NCI-H2029 (cell line): ENCODE measurements at regions not wholly inside any gene's neighbourhood (a gene's known extent, or its start where the extent isn't known, plus 50 kb on each side); places are given as distances from the start of the nearest gene placed in this dataset.
"Not testable (repeated sequence)": the region's sequence is repeated elsewhere in the genome, so short reads cannot be mapped to it uniquely, and the experiment has no call there.

ENCODE experiments used
- DNase-seq: peaks from one replicate; lab custom pipeline; 2025; lab: John Stamatoyannopoulos, UW

GRCh38 chr5:2381861-2382260, 369.6 kb downstream of the IRX2 start:
- DNase-seq: no peak

GRCh38 chr5:2381070-2381469, 370.4 kb downstream of the IRX2 start:
- no peak for DNase-seq

GRCh38 chr5:2378976-2379375, 372.5 kb downstream of the IRX2 start:
- no peak for DNase-seq

- no peak for DNase-seq
Observed at GRCh38 chr5:2378108-2378507, 373.4 kb downstream of the IRX2 start.

GRCh38 chr5:2376486-2376885, 375.0 kb downstream of the IRX2 start:
- no peak for DNase-seq

- DNase-seq: no peak
Observed at GRCh38 chr5:2375757-2376250, 375.7 kb downstream of the IRX2 start.

- no peak for DNase-seq
Observed at GRCh38 chr5:2375291-2375690, 376.2 kb downstream of the IRX2 start.

GRCh38 chr5:2374703-2375102, 376.8 kb downstream of the IRX2 start:
- DNase-seq: no peak

- no peak for DNase-seq
Observed at GRCh38 chr5:2373631-2374030, 377.8 kb downstream of the IRX2 start.

- no peak for DNase-seq
Observed at GRCh38 chr5:2371419-2371710, 380.1 kb downstream of the IRX2 start.

- DNase-seq: no peak
Observed at GRCh38 chr5:2370626-2371418, 380.7 kb downstream of the IRX2 start.

- DNase-seq: no peak
Observed at GRCh38 chr5:2369178-2369577, 382.3 kb downstream of the IRX2 start.

- no peak for DNase-seq
Observed at GRCh38 chr5:2366816-2367215, 384.7 kb downstream of the IRX2 start.

GRCh38 chr5:2357309-2357708, 394.2 kb downstream of the IRX2 start:
- DNase-seq: no peak

- DNase-seq: no peak
Observed at GRCh38 chr5:2355859-2356258, 395.6 kb downstream of the IRX2 start.

- no peak for DNase-seq
Observed at GRCh38 chr5:2353871-2354440, 397.5 kb downstream of the IRX2 start.

GRCh38 chr5:2353211-2353610, 398.3 kb downstream of the IRX2 start:
- no peak for DNase-seq

- DNase-seq: no peak
Observed at GRCh38 chr5:2352101-2352861, 399.2 kb downstream of the IRX2 start.

- not testable (repeated sequence) for DNase-seq
Observed at GRCh38 chr5:2349768-2350167, 401.7 kb downstream of the IRX2 start.

GRCh38 chr5:2338686-2339085, 412.8 kb downstream of the IRX2 start:
- DNase-seq: no peak

- DNase-seq: no peak
Observed at GRCh38 chr5:2335733-2336515, 415.6 kb downstream of the IRX2 start.

- DNase-seq: no peak
Observed at GRCh38 chr5:2335125-2335732, 416.2 kb downstream of the IRX2 start.
